DOHH2 (cell line): ENCODE measurements at regions not wholly inside any gene's neighbourhood (a gene's known extent, or its start where the extent isn't known, plus 50 kb on each side); places are given as distances from the start of the nearest gene placed in this dataset.

Experiments used
- EZH2phosphoT487 ChIP-seq: fragments of 200-600 bp; sonication (generic); IDR thresholded peaks from 2 replicates; pipeline ENCODE4 v1.6.1; 2017; ENCODE audit warnings: borderline replicate concordance, mild to moderate bottlenecking, antibody characterized with exemption, low read length, moderate library complexity, mixed read lengths
- TF ChIP-seq, protein P1 (sequence below): fragments of 200-600 bp; sonication (generic); IDR thresholded peaks from one replicate; pipeline ENCODE4 v1.5.1; 2014; ENCODE audit warnings: antibody characterized with exemption, mild to moderate bottlenecking, low read depth, low read length; ENCODE audit not compliant: poor library complexity, severe bottlenecking

DNA sequence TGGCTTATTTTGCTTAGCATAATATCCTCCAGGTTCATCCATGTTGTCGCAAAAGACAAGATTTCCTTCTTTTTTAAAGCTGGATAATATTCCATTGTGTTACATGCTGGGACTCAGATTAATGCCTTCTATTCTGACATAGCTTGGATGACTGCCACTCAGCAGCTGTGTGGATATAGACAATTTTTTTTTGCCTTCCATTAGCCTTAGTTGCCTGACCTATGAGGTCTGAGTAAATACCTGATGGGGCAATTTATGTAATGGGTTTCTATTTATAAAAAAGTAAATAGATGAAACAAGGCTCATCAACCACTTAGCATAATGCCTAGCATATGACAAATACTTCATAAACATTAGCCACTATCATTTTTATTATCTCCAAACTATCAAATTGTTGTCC, 515.4 kb downstream of the ZNF674 start:
- TF ChIP-seq, protein P1, sequence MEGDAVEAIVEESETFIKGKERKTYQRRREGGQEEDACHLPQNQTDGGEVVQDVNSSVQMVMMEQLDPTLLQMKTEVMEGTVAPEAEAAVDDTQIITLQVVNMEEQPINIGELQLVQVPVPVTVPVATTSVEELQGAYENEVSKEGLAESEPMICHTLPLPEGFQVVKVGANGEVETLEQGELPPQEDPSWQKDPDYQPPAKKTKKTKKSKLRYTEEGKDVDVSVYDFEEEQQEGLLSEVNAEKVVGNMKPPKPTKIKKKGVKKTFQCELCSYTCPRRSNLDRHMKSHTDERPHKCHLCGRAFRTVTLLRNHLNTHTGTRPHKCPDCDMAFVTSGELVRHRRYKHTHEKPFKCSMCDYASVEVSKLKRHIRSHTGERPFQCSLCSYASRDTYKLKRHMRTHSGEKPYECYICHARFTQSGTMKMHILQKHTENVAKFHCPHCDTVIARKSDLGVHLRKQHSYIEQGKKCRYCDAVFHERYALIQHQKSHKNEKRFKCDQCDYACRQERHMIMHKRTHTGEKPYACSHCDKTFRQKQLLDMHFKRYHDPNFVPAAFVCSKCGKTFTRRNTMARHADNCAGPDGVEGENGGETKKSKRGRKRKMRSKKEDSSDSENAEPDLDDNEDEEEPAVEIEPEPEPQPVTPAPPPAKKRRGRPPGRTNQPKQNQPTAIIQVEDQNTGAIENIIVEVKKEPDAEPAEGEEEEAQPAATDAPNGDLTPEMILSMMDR = no peak
- no peak for TF ChIP-seq EZH2phosphoT487
